Left ventricle myocardium inferior (tissue), 1 donor: ENCODE measurements at regions not wholly inside any gene's neighbourhood (a gene's known extent, or its start where the extent isn't known, plus 50 kb on each side); places are given as distances from the start of the nearest gene placed in this dataset.

Experiments
- DNase-seq: peaks from one replicate; pipeline ENCODE4 v3.0.0-alpha.2; 2020
- H3K27ac ChIP-seq: fragments of 200-600 bp; replicated peaks from 2 replicates; pipeline ENCODE4 v1.8.0; 2021
- H3K27me3 ChIP-seq: fragments of 200-600 bp; 2 replicates; pipeline ENCODE4 v1.8.0; 2021; ENCODE audit warnings: low read depth
- H3K36me3 ChIP-seq: fragments of 200-600 bp; 2 replicates; pipeline ENCODE4 v1.8.0; 2021
- H3K4me1 ChIP-seq: fragments of 200-600 bp; 2 replicates; pipeline ENCODE4 v1.8.0; 2021
- H3K4me3 ChIP-seq: fragments of 200-600 bp; 2 replicates; pipeline ENCODE4 v1.8.0; 2021; ENCODE audit warnings: mild to moderate bottlenecking, moderate library complexity
- H3K9me3 ChIP-seq: fragments of 200-600 bp; replicated peaks from 2 replicates; pipeline ENCODE4 v1.8.0; 2021
- CTCF ChIP-seq: fragments of 200-600 bp; IDR thresholded peaks from 2 replicates; pipeline ENCODE4 v1.8.0; 2021; ENCODE audit warnings: antibody characterized with exemption, mild to moderate bottlenecking, borderline replicate concordance
- intact Hi-C: fragments of 100-400 bp; cut with micrococcal nuclease; formaldehyde crosslinking; loops from one replicate; pipeline ENCODE4 v1.11.0; 2022
- donor health status: DM: no; HTN: yes; CAD: no; lungs with severe emphysema.

- Histone ChIP-seq H3K27me3 (peaks cover 7% of the 10 kb centered on the region), H3K4me1 (no peaks in the 10 kb centered on the region), H3K4me3 (no peak overlapping the region), H3K27ac (no peak overlapping the region), H3K36me3 (no peaks in the 10 kb centered on the region), H3K9me3 (no peaks in the 10 kb centered on the region)
- no peak for DNase-seq
- intact Hi-C loops, result no loop called here
- TF ChIP-seq CTCF, result no peak
Measured at GRCh38 chr4:10371869-10372471, 85.3 kb downstream of the ZNF518B start.

- Histone ChIP-seq H3K27me3 (peaks cover 10% of the 10 kb centered on the region), H3K4me3 (no peak overlapping the region), H3K36me3 (no peaks in the 10 kb centered on the region), H3K4me1 (no peaks in the 10 kb centered on the region), H3K9me3 (no peaks in the 10 kb centered on the region), H3K27ac (no peak overlapping the region)
- intact Hi-C loops, result no loop called here
- TF ChIP-seq CTCF, result no peak
- no peak for DNase-seq
Measured at GRCh38 chr4:10371121-10371520, 86.1 kb downstream of the ZNF518B start.

- Histone ChIP-seq H3K9me3 (no peaks in the 10 kb centered on the region), H3K4me3 (no peak overlapping the region), H3K27me3 (peaks cover 12% of the 10 kb centered on the region), H3K27ac (no peak overlapping the region), H3K4me1 (no peaks in the 10 kb centered on the region), H3K36me3 (no peaks in the 10 kb centered on the region)
- no peak for TF ChIP-seq CTCF
- no peak for DNase-seq
- intact Hi-C loops, result no loop called here
Measured at GRCh38 chr4:10369517-10369916, 87.7 kb downstream of the ZNF518B start.

- Histone ChIP-seq H3K36me3 (no peaks in the 10 kb centered on the region), H3K27me3 (peaks cover 24% of the 10 kb centered on the region), H3K9me3 (no peaks in the 10 kb centered on the region), H3K4me1 (no peaks in the 10 kb centered on the region), H3K4me3 (no peak overlapping the region), H3K27ac (no peak overlapping the region)
- DNase-seq, result no peak
- intact Hi-C loops, result no loop called here
- TF ChIP-seq CTCF, result no peak
Measured at GRCh38 chr4:10366628-10367027, 90.6 kb downstream of the ZNF518B start.

GRCh38 chr4:10364194-10364593, 93.0 kb downstream of the ZNF518B start:
- peaks cover 31% of the 10 kb centered on the region for H3K27me3 ChIP-seq
- H3K4me3 ChIP-seq, result no peak overlapping the region
- TF ChIP-seq CTCF, result no peak
- no peak overlapping the region for H3K27ac ChIP-seq
- H3K9me3 ChIP-seq, result no peaks in the 10 kb centered on the region
- no peaks in the 10 kb centered on the region for H3K4me1 ChIP-seq
- no peak for DNase-seq
- intact Hi-C loops, result no loop called here
- H3K36me3 ChIP-seq, result no peaks in the 10 kb centered on the region
